ENCODE measurements at regions not wholly inside any gene's neighbourhood (a gene's known extent, or its start where the extent isn't known, plus 50 kb on each side); places are given as distances from the start of the nearest gene placed in this dataset.

GRCh38 chr7:97471491-97471890 is 260.4 kb upstream of the TAC1 start:
- no peak for DNase-seq (ENCODE audit: low read depth)
- H3K4me3 ChIP-seq (ENCODE audit: low read depth, low read length) = no peak overlapping the region
- no peak for TF ChIP-seq CTCF (IDR thresholded peaks at IDR 0.05; ENCODE audit: insufficient read depth, low read length)

- TF ChIP-seq CTCF (IDR thresholded peaks at IDR 0.05; ENCODE audit: insufficient read depth, low read length) = no peak
- no peak for DNase-seq (ENCODE audit: low read depth)
- H3K4me3 ChIP-seq (ENCODE audit: low read depth, low read length) = no peak overlapping the region
Measured at GRCh38 chr7:97479740-97480290, 252.1 kb upstream of the TAC1 start.

- DNase-seq (ENCODE audit: low read depth) = no peak
- no peak overlapping the region for H3K4me3 ChIP-seq (ENCODE audit: low read depth, low read length)
- TF ChIP-seq CTCF (IDR thresholded peaks at IDR 0.05; ENCODE audit: insufficient read depth, low read length) = no peak
Measured at GRCh38 chr7:97480772-97481390, 251.0 kb upstream of the TAC1 start.

- no peak for DNase-seq (ENCODE audit: low read depth)
- H3K4me3 ChIP-seq (ENCODE audit: low read depth, low read length) = no peak overlapping the region
- no peak for TF ChIP-seq CTCF (IDR thresholded peaks at IDR 0.05; ENCODE audit: insufficient read depth, low read length)
Measured at GRCh38 chr7:97495487-97495886, 236.4 kb upstream of the TAC1 start.

- DNase-seq (ENCODE audit: low read depth) = peak; percentile 2
- TF ChIP-seq CTCF (IDR thresholded peaks at IDR 0.05; ENCODE audit: insufficient read depth, low read length) = peak; percentile 10
- no peak overlapping the region for H3K4me3 ChIP-seq (ENCODE audit: low read depth, low read length)
Measured at GRCh38 chr7:97499204-97499603, 232.7 kb upstream of the TAC1 start.

GRCh38 chr7:97503367-97504094 is 228.4 kb upstream of the TAC1 start:
- DNase-seq (ENCODE audit: low read depth) = no peak
- no peak for TF ChIP-seq CTCF (IDR thresholded peaks at IDR 0.05; ENCODE audit: insufficient read depth, low read length)
- H3K4me3 ChIP-seq (ENCODE audit: low read depth, low read length) = no peak overlapping the region

Data from fibroblast of the aortic adventitia (primary cell).